Uterus (tissue), 2 donors: ENCODE measurements at regions not wholly inside any gene's neighbourhood (a gene's known extent, or its start where the extent isn't known, plus 50 kb on each side); places are given as distances from the start of the nearest gene placed in this dataset.

ENCODE experiments used
- CTCF ChIP-seq, 4 experiments: fragments of 200-600 bp in 2 of 4; fragments of 450-650 bp in 2 of 4; sonication (generic) in 2 of 4; IDR thresholded peaks; one replicate each; pipeline ENCODE4 v1.5.1; 2016 to 2019; ENCODE audit warnings: antibody characterized with exemption in 4 of 4, mild to moderate bottlenecking in 2 of 4, moderate library complexity in 1 of 4
- POLR2A ChIP-seq, 2 donors: fragments of 450-650 bp; IDR thresholded peaks; one replicate each; pipeline ENCODE4 v1.6.1; 2016; ENCODE audit warnings: antibody characterized with exemption in 2 of 2, mild to moderate bottlenecking in 1 of 2, moderate library complexity in 1 of 2

GRCh38 chr9:110092792-110093191 is 115.2 kb downstream of the C9orf152 start:
- no peak for TF ChIP-seq CTCF (IDR thresholded peaks at IDR 0.05)
- no peak for TF ChIP-seq POLR2A (IDR thresholded peaks at IDR 0.05)
